DND-41 (cell line): ENCODE measurements at regions not wholly inside any gene's neighbourhood (a gene's known extent, or its start where the extent isn't known, plus 50 kb on each side); places are given as distances from the start of the nearest gene placed in this dataset.
A peak's percentile ranks its signal among the peaks of the same experiment; 100 is the strongest.

Experiments used
- ATAC-seq: fragments of 200-7000 bp; cut with Tn5 transposase; 3 replicates; pipeline ENCODE4 v1.9.1; 2021; ENCODE audit warnings: low read depth; ENCODE audit not compliant: insufficient read depth
- DNase-seq: peaks from one replicate; pipeline ENCODE4 v3.0.0-alpha.2; 2020
- H2AFZ ChIP-seq: 2 replicates; pipeline ENCODE4 v1.6.0; 2012; ENCODE audit warnings: low read depth, low read length
- H3K27ac ChIP-seq: 2 replicates; pipeline ENCODE4 v1.5.1; 2012; ENCODE audit warnings: low read length, inconsistent platforms
- H3K27me3 ChIP-seq: fragments of 200-600 bp; sonication (generic); 2 replicates; pipeline ENCODE4 v1.6.0; 2012; ENCODE audit warnings: low read length, mild to moderate bottlenecking, inconsistent platforms; ENCODE audit not compliant: insufficient read depth, poor library complexity
- H3K36me3 ChIP-seq: 2 replicates; pipeline ENCODE4 v1.5.1; 2012; ENCODE audit warnings: low read length, inconsistent platforms; ENCODE audit not compliant: insufficient read depth
- H3K4me1 ChIP-seq: 2 replicates; pipeline ENCODE4 v1.5.1; 2012; ENCODE audit warnings: mild to moderate bottlenecking, low read length; ENCODE audit not compliant: insufficient read depth
- H3K4me2 ChIP-seq: 2 replicates; pipeline ENCODE4 v1.6.0; 2012; ENCODE audit warnings: mild to moderate bottlenecking, moderate library complexity, low read length, inconsistent platforms; ENCODE audit not compliant: insufficient read depth
- H3K4me3 ChIP-seq, 2 experiments: fragments of 200-600 bp in 1 of 2; shearing (Covaris generic) in 1 of 2; 2 replicates each; pipeline ENCODE4 v1.5.1; 2012 to 2016; ENCODE audit warnings: inconsistent platforms in 2 of 2, low read length in 2 of 2, mild to moderate bottlenecking in 2 of 2, low read depth in 1 of 2, moderate library complexity in 1 of 2
- H3K79me2 ChIP-seq: 2 replicates; pipeline ENCODE4 v1.6.0; 2012; ENCODE audit warnings: low read length, inconsistent platforms; ENCODE audit not compliant: insufficient read depth
- H3K9ac ChIP-seq: 2 replicates; pipeline ENCODE4 v1.6.0; 2012; ENCODE audit warnings: low read depth, mild to moderate bottlenecking, inconsistent platforms, low read length, moderate library complexity
- H3K9me3 ChIP-seq: 2 replicates; pipeline ENCODE4 v1.5.1; 2012; ENCODE audit warnings: low read length, moderate library complexity, mild to moderate bottlenecking, inconsistent platforms; ENCODE audit not compliant: insufficient read depth, severe bottlenecking
- H4K20me1 ChIP-seq: 2 replicates; pipeline ENCODE4 v1.6.0; 2012; ENCODE audit warnings: low read length; ENCODE audit not compliant: insufficient read depth
- EZH2 ChIP-seq: IDR thresholded peaks from 3 replicates; pipeline ENCODE4 v1.6.1; 2012; ENCODE audit warnings: borderline replicate concordance, low read depth, mild to moderate bottlenecking, moderate library complexity, low read length, inconsistent platforms; ENCODE audit not compliant: severe bottlenecking
- TF ChIP-seq, protein P1 (sequence below): IDR thresholded peaks from 2 replicates; pipeline ENCODE4 v1.5.1; 2012; ENCODE audit warnings: borderline replicate concordance, low read length, moderate library complexity, mild to moderate bottlenecking; ENCODE audit not compliant: poor library complexity, severe bottlenecking; ENCODE audit errors: extremely low read depth

GRCh38 chr3:83454353-83454752, 1504.4 kb upstream of the CADM2 start:
- Histone ChIP-seq H3K27ac (no peak overlapping the region), H3K9ac (no peak overlapping the region), H2AFZ (no peak overlapping the region), H4K20me1 (no peaks in the 10 kb centered on the region), H3K4me2 (no peak overlapping the region), H3K36me3 (no peaks in the 10 kb centered on the region), H3K4me1 (no peaks in the 10 kb centered on the region), H3K27me3 (no peaks in the 10 kb centered on the region), H3K9me3 (peaks cover 2% of the 10 kb centered on the region), H3K4me3 (no peak overlapping the region), H3K79me2 (no peaks in the 10 kb centered on the region)
- ATAC-seq (no peak), DNase-seq (no peak)
- TF ChIP-seq EZH2: no peak
- TF ChIP-seq, protein P1, sequence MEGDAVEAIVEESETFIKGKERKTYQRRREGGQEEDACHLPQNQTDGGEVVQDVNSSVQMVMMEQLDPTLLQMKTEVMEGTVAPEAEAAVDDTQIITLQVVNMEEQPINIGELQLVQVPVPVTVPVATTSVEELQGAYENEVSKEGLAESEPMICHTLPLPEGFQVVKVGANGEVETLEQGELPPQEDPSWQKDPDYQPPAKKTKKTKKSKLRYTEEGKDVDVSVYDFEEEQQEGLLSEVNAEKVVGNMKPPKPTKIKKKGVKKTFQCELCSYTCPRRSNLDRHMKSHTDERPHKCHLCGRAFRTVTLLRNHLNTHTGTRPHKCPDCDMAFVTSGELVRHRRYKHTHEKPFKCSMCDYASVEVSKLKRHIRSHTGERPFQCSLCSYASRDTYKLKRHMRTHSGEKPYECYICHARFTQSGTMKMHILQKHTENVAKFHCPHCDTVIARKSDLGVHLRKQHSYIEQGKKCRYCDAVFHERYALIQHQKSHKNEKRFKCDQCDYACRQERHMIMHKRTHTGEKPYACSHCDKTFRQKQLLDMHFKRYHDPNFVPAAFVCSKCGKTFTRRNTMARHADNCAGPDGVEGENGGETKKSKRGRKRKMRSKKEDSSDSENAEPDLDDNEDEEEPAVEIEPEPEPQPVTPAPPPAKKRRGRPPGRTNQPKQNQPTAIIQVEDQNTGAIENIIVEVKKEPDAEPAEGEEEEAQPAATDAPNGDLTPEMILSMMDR: no peak

- Histone ChIP-seq H3K4me2 (no peak overlapping the region), H4K20me1 (no peaks in the 10 kb centered on the region), H3K4me3 (no peak overlapping the region), H3K27me3 (no peaks in the 10 kb centered on the region), H3K9me3 (peaks cover 2% of the 10 kb centered on the region), H3K4me1 (no peaks in the 10 kb centered on the region), H3K9ac (no peak overlapping the region), H2AFZ (no peak overlapping the region), H3K79me2 (no peaks in the 10 kb centered on the region), H3K36me3 (no peaks in the 10 kb centered on the region), H3K27ac (no peak overlapping the region)
- ATAC-seq (no peak), DNase-seq (no peak)
- TF ChIP-seq EZH2: no peak
- TF ChIP-seq, protein P1: no peak
These were observed 1501.2 kb upstream of the CADM2 start for GRCh38 chr3:83457551-83457950.

DNA sequence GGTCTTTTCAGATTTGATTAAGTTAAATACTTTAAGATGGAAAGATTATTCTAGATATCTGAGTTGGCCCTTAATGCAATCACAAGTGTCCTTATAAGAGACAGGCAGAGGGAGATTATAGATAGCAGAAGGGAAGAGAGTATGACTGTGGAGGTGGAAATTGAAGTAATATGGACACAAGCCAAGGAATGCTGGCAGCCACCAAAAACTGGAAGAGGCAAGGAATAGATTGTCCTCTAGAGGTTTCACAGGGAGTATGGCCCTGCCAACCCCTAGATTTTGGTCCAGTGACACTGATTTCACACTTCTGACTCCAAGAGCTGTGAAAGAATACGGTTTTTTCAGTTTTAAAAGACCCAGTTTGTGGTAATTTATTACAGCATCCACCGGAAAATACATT, 1498.7 kb upstream of the CADM2 start:
- H3K27me3 ChIP-seq: no peaks in the 10 kb centered on the region
- no peak overlapping the region for H3K4me3 ChIP-seq
- no peaks in the 10 kb centered on the region for H3K79me2 ChIP-seq
- TF ChIP-seq, protein P1: no peak
- no peak for TF ChIP-seq EZH2
- H3K4me2 ChIP-seq: no peak overlapping the region
- H3K4me1 ChIP-seq: no peaks in the 10 kb centered on the region
- DNase-seq: no peak
- no peak overlapping the region for H3K27ac ChIP-seq
- 0 out of 2 replicates have a peak overlapping the region, but pooled peaks have one; percentile 5 for H2AFZ ChIP-seq
- no peaks in the 10 kb centered on the region for H4K20me1 ChIP-seq
- no peak overlapping the region for H3K9ac ChIP-seq
- no peaks in the 10 kb centered on the region for H3K36me3 ChIP-seq
- H3K9me3 ChIP-seq: peaks cover 2% of the 10 kb centered on the region
- ATAC-seq: no peak

- no peak overlapping the region for H3K27ac ChIP-seq
- ATAC-seq (no peak), DNase-seq (no peak)
- no peak overlapping the region for H3K4me3 ChIP-seq
- no peaks in the 10 kb centered on the region for H3K79me2 ChIP-seq
- H3K9me3 ChIP-seq: peaks cover 2% of the 10 kb centered on the region
- no peak overlapping the region for H3K4me2 ChIP-seq
- H3K4me1 ChIP-seq: no peaks in the 10 kb centered on the region
- TF ChIP-seq, protein P1: no peak
- TF ChIP-seq EZH2: no peak
- H3K9ac ChIP-seq: no peak overlapping the region
- no peak overlapping the region for H2AFZ ChIP-seq
- H3K36me3 ChIP-seq: no peaks in the 10 kb centered on the region
- H4K20me1 ChIP-seq: no peaks in the 10 kb centered on the region
- no peaks in the 10 kb centered on the region for H3K27me3 ChIP-seq
These were observed 1497.4 kb upstream of the CADM2 start for GRCh38 chr3:83461411-83461810.
